Fibroblast of skin of back (primary cell): ENCODE measurements at regions not wholly inside any gene's neighbourhood (a gene's known extent, or its start where the extent isn't known, plus 50 kb on each side); places are given as distances from the start of the nearest gene placed in this dataset.

ENCODE experiments used
- DNase-seq: peaks from one replicate; pipeline ENCODE4 v3.0.0-alpha.2; 2013

DNA sequence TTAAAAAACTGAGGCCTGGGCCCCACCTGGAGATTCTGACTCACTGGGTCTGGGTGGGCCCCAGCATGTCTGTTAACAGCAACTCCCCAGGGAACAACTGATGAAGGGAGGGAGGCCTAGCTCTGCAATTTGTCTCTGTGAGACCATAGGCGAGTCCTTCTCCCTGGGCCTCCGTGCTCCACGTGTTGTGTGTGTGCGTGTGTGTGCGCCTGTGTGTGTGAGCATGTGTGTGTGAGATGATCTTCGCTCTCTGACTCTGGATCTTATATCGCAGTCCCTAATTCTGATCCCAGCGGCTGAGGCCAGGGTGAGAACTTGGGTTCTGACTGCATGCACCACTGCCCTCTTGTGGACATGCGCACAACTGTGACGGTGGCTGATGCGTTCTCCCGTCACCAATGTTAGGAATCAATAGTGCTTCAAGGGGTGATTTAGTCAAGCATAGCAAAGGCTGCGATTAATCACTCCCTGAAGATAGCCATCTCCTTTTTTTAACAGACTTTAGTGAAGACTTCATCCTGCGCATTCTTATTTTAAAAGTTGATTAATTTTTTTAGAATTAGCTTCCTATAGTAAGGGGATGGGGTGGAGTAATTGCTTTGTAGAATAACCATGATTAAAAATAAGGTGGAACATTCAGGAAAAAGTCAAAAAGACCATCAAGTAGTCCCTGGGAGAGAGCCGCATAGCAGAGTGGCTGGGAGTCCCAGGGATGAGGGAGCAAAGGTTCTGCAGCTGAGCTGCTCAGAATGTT lies 62.4 kb upstream of the USP24 start:
- peak; percentile 74 for DNase-seq

GRCh38 chr1:55276671-55277376 lies 61.7 kb upstream of the USP24 start:
- no peak for DNase-seq

DNA sequence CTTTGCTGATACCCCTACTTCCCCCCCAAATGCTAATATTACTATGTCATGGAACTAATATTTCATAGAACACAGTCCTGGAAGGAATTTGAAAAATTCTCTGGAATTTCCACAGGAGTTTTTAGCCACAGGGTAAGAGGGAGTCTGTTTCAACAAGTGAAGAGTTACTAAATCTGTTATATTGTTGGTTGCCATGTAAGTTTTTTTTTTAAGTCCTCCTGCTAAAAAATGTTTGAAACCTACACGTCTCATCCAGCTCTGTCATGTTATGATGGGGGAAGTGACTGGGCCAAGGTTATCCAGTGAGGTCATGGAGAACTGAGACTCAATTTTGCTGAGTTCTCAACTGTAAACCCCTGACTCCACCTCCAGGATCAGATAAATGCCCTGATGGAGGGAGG lies 60.8 kb upstream of the USP24 start:
- peak; percentile 65 for DNase-seq

DNA sequence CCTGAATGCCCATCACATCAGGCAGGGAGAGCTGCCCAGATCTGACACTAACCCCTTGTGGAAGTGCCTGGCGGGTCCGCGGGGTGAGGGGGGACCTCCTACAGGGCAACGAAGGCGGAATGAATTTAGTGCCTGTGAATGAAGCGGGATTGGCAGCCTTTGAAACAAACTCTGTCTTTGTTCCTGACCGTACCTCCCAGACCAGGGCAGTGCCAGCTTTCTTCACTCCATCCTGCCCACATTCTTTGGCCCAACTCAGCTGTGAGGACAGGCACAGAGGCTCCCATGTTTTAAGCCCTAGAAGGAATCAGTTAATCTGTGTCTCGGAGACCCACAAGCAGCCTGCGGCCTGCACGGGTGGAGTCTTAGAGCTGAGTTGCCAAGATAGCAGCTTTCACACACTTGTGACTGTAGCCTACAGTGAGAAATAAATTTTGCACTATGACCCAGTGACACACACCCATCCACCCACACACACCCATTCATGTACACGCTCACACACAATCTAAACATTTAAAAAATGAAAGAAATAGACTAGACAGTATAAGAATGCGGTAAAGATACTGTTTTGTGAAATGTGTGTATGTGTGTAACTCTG lies 60.1 kb upstream of the USP24 start:
- DNase-seq = peak; percentile 33

DNA sequence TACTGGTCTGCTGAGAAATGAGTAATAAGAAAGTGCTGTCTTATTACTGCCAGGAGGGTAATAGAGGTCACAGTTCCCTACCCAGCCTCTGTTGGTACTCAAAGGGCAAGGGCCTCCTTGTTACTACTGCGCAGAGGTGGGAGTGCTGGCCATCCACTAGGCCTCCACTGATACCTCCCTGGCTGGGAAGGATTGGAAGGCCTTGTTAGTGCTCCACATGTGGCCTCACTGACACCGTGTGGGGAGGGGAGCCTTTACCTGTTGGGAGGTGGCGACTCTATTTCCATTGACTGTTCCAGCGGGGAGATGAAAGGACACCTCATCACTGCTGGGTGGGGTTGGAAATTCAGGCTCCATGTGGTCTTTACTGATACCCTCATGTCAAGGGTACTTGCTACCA lies 57.8 kb upstream of the USP24 start:
- no peak for DNase-seq
